ENCODE measurements at regions not wholly inside any gene's neighbourhood (a gene's known extent, or its start where the extent isn't known, plus 50 kb on each side); places are given as distances from the start of the nearest gene placed in this dataset.

- Histone ChIP-seq H3K4me3 (ENCODE audit: extremely low read depth in 1 of 4, insufficient read depth in 2 of 4, low read depth in 3 of 4, low read length in 4 of 4) (no peak overlapping the region), H4K5ac (ENCODE audit: insufficient read length, low read depth, low read length) (no peak overlapping the region), H3K27me3 (replicated peaks in 1 of 4; ENCODE audit: control insufficient read depth in 3 of 4, extremely low read depth in 1 of 4, insufficient read depth in 3 of 4, low read length in 3 of 4) (no peaks in the 10 kb centered on the region), H2AFZ (ENCODE audit: low read length) (no peak overlapping the region), H3K4me2 (ENCODE audit: insufficient read depth in 1 of 2, low read depth in 2 of 2, low read length in 2 of 2) (no peak overlapping the region), H3K56ac (replicated peaks; ENCODE audit: insufficient read length, low read depth, low read length) (no peak overlapping the region), H3K79me1 (ENCODE audit: low read depth, low read length) (no peaks in the 10 kb centered on the region), H3K4me1 (replicated peaks in 1 of 4; ENCODE audit: control insufficient read depth in 3 of 4, insufficient read depth in 4 of 4, low read length in 3 of 4) (no peaks in the 10 kb centered on the region), H2BK15ac (ENCODE audit: low read length) (no peak overlapping the region), H3K23ac (ENCODE audit: insufficient read length) (no peak overlapping the region), H3K27ac (ENCODE audit: low read depth, low read length) (no peak overlapping the region), H2BK20ac (ENCODE audit: low read length) (no peak overlapping the region), H3K18ac (ENCODE audit: extremely low read depth, low read length) (no peak overlapping the region), H2AK5ac (ENCODE audit: low read depth, low read length) (no peak overlapping the region), H3K79me2 (ENCODE audit: control insufficient read depth in 1 of 2, insufficient read depth in 2 of 2, low read length in 2 of 2) (no peaks in the 10 kb centered on the region), H2BK12ac (ENCODE audit: low read depth, low read length) (no peak overlapping the region), H3K9me3 (ENCODE audit: insufficient read depth in 2 of 2, low read depth in 1 of 2, low read length in 1 of 2) (no peaks in the 10 kb centered on the region), H4K20me1 (replicated peaks in 1 of 2; ENCODE audit: control insufficient read depth in 1 of 2, insufficient read depth in 2 of 2, low read length in 2 of 2) (no peaks in the 10 kb centered on the region), H2BK120ac (replicated peaks; ENCODE audit: low read depth, low read length) (no peak overlapping the region), H4K8ac (ENCODE audit: extremely low read depth, insufficient read depth, low read length) (no peak overlapping the region), H2BK5ac (ENCODE audit: low read depth, low read length) (no peak overlapping the region), H3K9ac (replicated peaks in 1 of 4; ENCODE audit: extremely low read depth in 1 of 4, low read depth in 3 of 4, low read length in 3 of 4) (no peak overlapping the region), H3K23me2 (ENCODE audit: low read depth, low read length) (no peaks in the 10 kb centered on the region), H3K36me3 (ENCODE audit: control insufficient read depth in 2 of 4, insufficient read depth in 4 of 4, low read length in 3 of 4) (no peaks in the 10 kb centered on the region), H4K91ac (replicated peaks; ENCODE audit: insufficient read length, low read length) (no peak overlapping the region), H3K14ac (ENCODE audit: insufficient read length) (no peak overlapping the region), H3K4ac (replicated peaks; ENCODE audit: insufficient read length, low read depth, low read length) (no peak overlapping the region)
- POLR2A ChIA-PET (ENCODE audit: partially characterized antibody): no interaction called here
- CTCF ChIA-PET (ENCODE audit: partially characterized antibody): interaction anchor here (0.7 to 3.0 kb wide), 37 partner anchors 10 to 936 kb away, joined by 3 to 31 read pairs (median 3); no protein-coding TSS in a partner anchor
- no peak for DNase-seq (ENCODE audit: low read depth in 1 of 2, low spot score in 2 of 2)
- TF ChIP-seq SIX5 (IDR thresholded peaks at IDR 0.05; ENCODE audit: low read depth, low read length): no peak
- peak; percentile 93 to 95 for TF ChIP-seq RAD21 (IDR thresholded peaks at IDR 0.05 in 1 of 2, conservative IDR thresholded peaks at IDR 0.05 in 1 of 2; ENCODE audit: low read depth in 2 of 2, low read length in 2 of 2)
- TF ChIP-seq NRF1 (IDR thresholded peaks at IDR 0.05; ENCODE audit: low read depth, low read length): no peak
- TF ChIP-seq, protein P1, sequence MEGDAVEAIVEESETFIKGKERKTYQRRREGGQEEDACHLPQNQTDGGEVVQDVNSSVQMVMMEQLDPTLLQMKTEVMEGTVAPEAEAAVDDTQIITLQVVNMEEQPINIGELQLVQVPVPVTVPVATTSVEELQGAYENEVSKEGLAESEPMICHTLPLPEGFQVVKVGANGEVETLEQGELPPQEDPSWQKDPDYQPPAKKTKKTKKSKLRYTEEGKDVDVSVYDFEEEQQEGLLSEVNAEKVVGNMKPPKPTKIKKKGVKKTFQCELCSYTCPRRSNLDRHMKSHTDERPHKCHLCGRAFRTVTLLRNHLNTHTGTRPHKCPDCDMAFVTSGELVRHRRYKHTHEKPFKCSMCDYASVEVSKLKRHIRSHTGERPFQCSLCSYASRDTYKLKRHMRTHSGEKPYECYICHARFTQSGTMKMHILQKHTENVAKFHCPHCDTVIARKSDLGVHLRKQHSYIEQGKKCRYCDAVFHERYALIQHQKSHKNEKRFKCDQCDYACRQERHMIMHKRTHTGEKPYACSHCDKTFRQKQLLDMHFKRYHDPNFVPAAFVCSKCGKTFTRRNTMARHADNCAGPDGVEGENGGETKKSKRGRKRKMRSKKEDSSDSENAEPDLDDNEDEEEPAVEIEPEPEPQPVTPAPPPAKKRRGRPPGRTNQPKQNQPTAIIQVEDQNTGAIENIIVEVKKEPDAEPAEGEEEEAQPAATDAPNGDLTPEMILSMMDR (IDR thresholded peaks at IDR 0.05; ENCODE audit: control extremely low read depth in 1 of 3, insufficient read depth in 1 of 3, low read depth in 1 of 3, low read length in 3 of 3): peak; percentile 42 to 89 (median 82)
- TF ChIP-seq KDM4A (IDR thresholded peaks at IDR 0.05; ENCODE audit: low read depth, low read length, severe bottlenecking): no peak
- WGBS, 2 experiments (ENCODE audit: extremely low coverage in 1 of 2, insufficient coverage in 1 of 2, insufficient read length in 1 of 2, insufficient replicate concordance in 2 of 2, low coverage in 1 of 2, low lambda C conversion rate in 2 of 2, missing lambda C conversion rate in 1 of 2): 6% methylated on average over 2 of the region's 2 CpGs; no CpG with 5 or more reads in 1 of the 2 experiments
- peak; percentile 99 for FAIRE-seq
Measured at GRCh38 chr9:17063535-17064135, 71.2 kb upstream of the CNTLN start.

All from H1 (cell line).